ENCODE measurements at regions not wholly inside any gene's neighbourhood (a gene's known extent, or its start where the extent isn't known, plus 50 kb on each side); places are given as distances from the start of the nearest gene placed in this dataset.

DNA sequence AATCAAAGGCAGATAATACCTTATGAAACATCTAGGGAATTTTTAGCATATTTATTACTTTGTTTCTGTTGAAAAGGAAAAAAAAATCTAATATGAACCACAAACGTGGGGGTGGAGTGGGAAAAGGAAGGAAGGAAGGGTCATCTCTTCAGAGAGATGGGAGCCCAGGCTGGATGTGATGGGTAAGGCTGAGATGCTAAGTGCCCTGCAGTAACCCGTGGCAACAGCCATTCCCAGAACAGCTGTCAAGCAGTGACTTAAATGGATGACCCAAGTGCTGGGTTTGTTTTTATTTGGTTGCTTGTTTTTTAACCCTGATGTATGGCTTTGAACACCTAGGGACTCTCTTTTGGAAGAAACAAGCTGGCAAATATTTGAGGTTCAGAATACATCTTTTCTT, 50.7 kb upstream of the KLF7 start:
- Histone ChIP-seq H3K27ac (no peak overlapping the region), H3K36me3 (no peaks in the 10 kb centered on the region), H3K4me1 (ENCODE audit: control insufficient read depth in 1 of 2, low read depth in 2 of 2) (no peaks in the 10 kb centered on the region), H3K9me3 (no peaks in the 10 kb centered on the region), H3K27me3 (replicated peaks; ENCODE audit: insufficient read depth) (no peaks in the 10 kb centered on the region), H3K4me3 (no peak overlapping the region)
- no peak for ATAC-seq (ENCODE audit: insufficient number of reproducible peaks, low FRiP score, low read depth)
- TF ChIP-seq, protein P1, sequence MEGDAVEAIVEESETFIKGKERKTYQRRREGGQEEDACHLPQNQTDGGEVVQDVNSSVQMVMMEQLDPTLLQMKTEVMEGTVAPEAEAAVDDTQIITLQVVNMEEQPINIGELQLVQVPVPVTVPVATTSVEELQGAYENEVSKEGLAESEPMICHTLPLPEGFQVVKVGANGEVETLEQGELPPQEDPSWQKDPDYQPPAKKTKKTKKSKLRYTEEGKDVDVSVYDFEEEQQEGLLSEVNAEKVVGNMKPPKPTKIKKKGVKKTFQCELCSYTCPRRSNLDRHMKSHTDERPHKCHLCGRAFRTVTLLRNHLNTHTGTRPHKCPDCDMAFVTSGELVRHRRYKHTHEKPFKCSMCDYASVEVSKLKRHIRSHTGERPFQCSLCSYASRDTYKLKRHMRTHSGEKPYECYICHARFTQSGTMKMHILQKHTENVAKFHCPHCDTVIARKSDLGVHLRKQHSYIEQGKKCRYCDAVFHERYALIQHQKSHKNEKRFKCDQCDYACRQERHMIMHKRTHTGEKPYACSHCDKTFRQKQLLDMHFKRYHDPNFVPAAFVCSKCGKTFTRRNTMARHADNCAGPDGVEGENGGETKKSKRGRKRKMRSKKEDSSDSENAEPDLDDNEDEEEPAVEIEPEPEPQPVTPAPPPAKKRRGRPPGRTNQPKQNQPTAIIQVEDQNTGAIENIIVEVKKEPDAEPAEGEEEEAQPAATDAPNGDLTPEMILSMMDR (IDR thresholded peaks at IDR 0.05) = no peak
- DNase-seq (ENCODE audit: low spot score) = no peak

DNA sequence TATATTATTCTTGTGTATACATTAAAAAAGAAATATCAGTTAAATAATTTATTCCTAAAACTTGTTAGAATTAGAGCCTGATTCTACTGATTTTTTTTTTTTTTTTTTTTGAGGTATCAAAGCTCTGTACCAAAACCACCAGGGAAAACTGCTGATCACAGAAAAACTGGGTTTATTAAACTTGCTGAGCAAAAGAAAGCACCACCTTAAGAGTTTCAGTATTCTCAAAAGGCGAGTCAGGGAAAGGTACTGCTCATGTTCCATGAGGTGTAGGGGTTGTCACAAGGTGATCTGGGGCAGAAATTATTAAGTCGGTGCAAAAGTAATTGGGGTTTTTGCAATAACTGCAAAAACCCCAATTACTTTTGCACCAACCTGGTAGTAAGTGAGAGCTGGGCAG, 51.7 kb upstream of the KLF7 start:
- ATAC-seq (ENCODE audit: insufficient number of reproducible peaks, low FRiP score, low read depth) (no peak), DNase-seq (ENCODE audit: low spot score) (no peak)
- Histone ChIP-seq H3K9me3 (no peaks in the 10 kb centered on the region), H3K27ac (no peak overlapping the region), H3K4me3 (no peak overlapping the region), H3K27me3 (replicated peaks; ENCODE audit: insufficient read depth) (no peaks in the 10 kb centered on the region), H3K36me3 (no peaks in the 10 kb centered on the region), H3K4me1 (ENCODE audit: control insufficient read depth in 1 of 2, low read depth in 2 of 2) (no peaks in the 10 kb centered on the region)
- TF ChIP-seq, protein P1 (IDR thresholded peaks at IDR 0.05) = no peak

DNA sequence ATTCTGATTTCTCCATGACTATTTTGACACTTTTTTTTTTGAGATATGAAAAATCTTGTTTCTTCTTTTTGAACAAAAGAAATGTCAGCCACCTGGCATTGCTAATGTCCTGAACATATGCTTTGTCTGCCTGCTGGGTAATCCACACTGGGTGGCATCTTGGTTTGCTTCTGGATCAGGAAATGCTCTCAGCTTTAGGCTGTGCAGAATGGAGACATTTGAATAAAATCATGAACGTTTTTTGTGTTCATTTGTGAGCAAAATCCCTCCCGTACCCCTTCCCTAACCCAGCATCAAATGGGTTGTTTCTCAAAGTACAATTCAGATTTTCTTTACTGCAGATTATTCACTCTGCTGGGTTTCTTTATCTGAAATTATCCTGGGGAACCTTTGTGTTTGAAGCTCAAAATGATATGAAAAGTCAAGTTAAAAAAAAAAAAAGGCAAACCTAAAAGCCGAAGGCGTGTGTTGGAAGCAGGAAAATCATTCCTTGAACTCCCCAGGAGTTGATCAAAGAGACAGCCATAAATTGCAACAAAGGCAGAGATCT, 53.4 kb upstream of the KLF7 start:
- no peak for DNase-seq (ENCODE audit: low spot score)
- Histone ChIP-seq H3K9me3 (no peaks in the 10 kb centered on the region), H3K4me1 (ENCODE audit: control insufficient read depth in 1 of 2, low read depth in 2 of 2) (peaks cover 0 to 1% of the 10 kb centered on the region in 2 donors), H3K4me3 (no peak overlapping the region), H3K27me3 (replicated peaks; ENCODE audit: insufficient read depth) (no peaks in the 10 kb centered on the region), H3K36me3 (no peaks in the 10 kb centered on the region), H3K27ac (no peak overlapping the region)
- TF ChIP-seq, protein P1 (IDR thresholded peaks at IDR 0.05) = no peak
- ATAC-seq (ENCODE audit: insufficient number of reproducible peaks, low FRiP score, low read depth) = no peak

DNA sequence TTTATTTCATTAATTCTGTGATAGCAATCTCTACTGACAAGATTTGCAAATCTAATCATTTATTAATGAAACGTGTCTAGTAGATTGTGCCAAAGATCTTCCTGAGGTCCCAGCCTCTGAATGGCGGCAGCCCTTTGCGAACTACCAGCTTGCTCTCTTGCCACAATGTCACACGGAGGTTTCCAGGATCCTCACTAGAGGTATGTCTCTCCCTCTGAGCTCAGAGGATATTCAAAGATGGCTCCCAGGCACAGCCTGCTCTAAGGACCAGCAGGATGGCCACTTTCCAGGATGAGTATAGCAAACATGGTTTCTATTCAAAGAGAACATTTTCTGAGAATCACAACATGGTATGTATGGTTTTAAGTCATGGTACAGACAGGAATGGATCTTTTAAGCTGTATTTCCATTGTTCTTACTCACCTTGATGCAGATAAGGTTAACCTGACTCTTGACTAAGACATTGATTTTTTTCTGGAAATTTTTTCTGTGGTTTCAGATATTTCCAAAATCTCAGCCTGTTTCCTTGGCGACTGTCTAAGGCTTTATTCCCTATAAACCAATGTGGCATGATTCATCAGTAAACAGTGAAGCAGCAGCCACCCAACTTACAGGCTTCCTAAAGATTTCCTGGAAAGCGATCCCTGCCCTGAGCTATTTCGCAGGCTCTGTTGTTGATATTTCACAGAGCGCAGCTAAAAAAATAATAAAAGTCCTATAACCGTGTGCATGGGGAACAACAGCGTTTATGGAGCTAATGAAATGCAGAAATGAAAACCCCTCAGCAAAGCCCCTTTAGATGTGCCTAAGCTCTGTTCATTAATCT, 54.1 kb upstream of the KLF7 start:
- Histone ChIP-seq H3K27me3 (replicated peaks; ENCODE audit: insufficient read depth) (no peaks in the 10 kb centered on the region), H3K9me3 (no peaks in the 10 kb centered on the region), H3K27ac (no peak overlapping the region), H3K36me3 (no peaks in the 10 kb centered on the region), H3K4me3 (no peak overlapping the region), H3K4me1 (ENCODE audit: control insufficient read depth in 1 of 2, low read depth in 2 of 2) (peaks cover 0 to 9% of the 10 kb centered on the region in 2 donors)
- no peak for DNase-seq (ENCODE audit: low spot score)
- no peak for ATAC-seq (ENCODE audit: insufficient number of reproducible peaks, low FRiP score, low read depth)
- TF ChIP-seq, protein P1 (IDR thresholded peaks at IDR 0.05) = no peak

DNA sequence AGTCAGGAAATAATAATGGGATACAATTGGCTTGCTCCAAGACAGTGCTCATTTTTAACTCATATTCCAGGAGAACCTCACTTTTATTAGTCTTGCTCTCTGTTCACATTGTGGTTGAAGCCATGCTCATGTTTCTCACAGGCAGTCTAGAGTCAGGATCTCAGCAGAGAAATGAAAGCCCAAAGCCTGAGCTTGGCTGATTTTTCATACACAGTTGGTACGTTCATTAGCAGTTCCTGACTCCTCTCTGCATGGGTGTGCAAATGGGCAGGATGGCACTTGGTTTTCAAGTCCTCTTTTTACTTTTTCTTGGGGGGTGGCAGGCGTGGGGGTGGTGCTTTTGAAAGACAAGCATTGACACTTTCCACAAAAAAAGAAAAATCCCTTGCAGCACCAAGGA, 56.0 kb upstream of the KLF7 start:
- H3K4me1 ChIP-seq (ENCODE audit: control insufficient read depth in 1 of 2, low read depth in 2 of 2) = peaks cover 0 to 16% of the 10 kb centered on the region in 2 donors
- TF ChIP-seq, protein P1 (IDR thresholded peaks at IDR 0.05) = no peak
- no peaks in the 10 kb centered on the region for H3K9me3 ChIP-seq
- H3K36me3 ChIP-seq = no peaks in the 10 kb centered on the region
- no peak overlapping the region for H3K4me3 ChIP-seq
- H3K27ac ChIP-seq = no peak overlapping the region
- ATAC-seq (ENCODE audit: insufficient number of reproducible peaks, low FRiP score, low read depth) (no peak), DNase-seq (ENCODE audit: low spot score) (no peak)
- no peaks in the 10 kb centered on the region for H3K27me3 ChIP-seq (replicated peaks; ENCODE audit: insufficient read depth)

Data from thoracic aorta (tissue), 2 donors.